Endodermal cell (in vitro differentiated cells): ENCODE measurements at regions not wholly inside any gene's neighbourhood (a gene's known extent, or its start where the extent isn't known, plus 50 kb on each side); places are given as distances from the start of the nearest gene placed in this dataset.
"Not testable (repeated sequence)": the region's sequence is repeated elsewhere in the genome, so short reads cannot be mapped to it uniquely, and the experiment has no call there.

Experiments
- DNase-seq: peaks from one replicate; pipeline ENCODE4 v3.0.0-alpha.2; 2017
- H3K27ac ChIP-seq: 2 replicates; pipeline ENCODE4 v1.5.1; 2013; ENCODE audit warnings: mild to moderate bottlenecking, low read depth, low read length, moderate library complexity
- H3K27me3 ChIP-seq: 2 replicates; pipeline ENCODE4 v1.6.1; 2013; ENCODE audit warnings: mild to moderate bottlenecking, low read length, moderate library complexity; ENCODE audit not compliant: insufficient read depth, control insufficient read depth, poor library complexity, severe bottlenecking
- H3K36me3 ChIP-seq: 2 replicates; pipeline ENCODE4 v1.7.0; 2013; ENCODE audit warnings: mild to moderate bottlenecking, low read length, moderate library complexity; ENCODE audit not compliant: control insufficient read depth, insufficient read depth
- H3K4me1 ChIP-seq: one replicate; pipeline ENCODE4 v1.7.0; 2013; ENCODE audit warnings: low read length; ENCODE audit not compliant: control insufficient read depth, insufficient read depth
- H3K4me3 ChIP-seq: 2 replicates; pipeline ENCODE4 v1.5.1; 2013; ENCODE audit warnings: mild to moderate bottlenecking, low read length, moderate library complexity
- H3K9ac ChIP-seq: 2 replicates; pipeline ENCODE4 v1.6.1; 2013; ENCODE audit warnings: mild to moderate bottlenecking, low read length, moderate library complexity; ENCODE audit not compliant: poor library complexity, severe bottlenecking; ENCODE audit errors: extremely low read depth
- H3K9me3 ChIP-seq: 2 replicates; pipeline ENCODE4 v1.6.1; 2013; ENCODE audit warnings: mild to moderate bottlenecking, low read length, moderate library complexity; ENCODE audit not compliant: control insufficient read depth
- H3K27ac Mint-ChIP-seq: 2 replicates; pipeline ENCODE4 v1.8.0; 2020; ENCODE audit warnings: mixed read lengths
- H3K27me3 Mint-ChIP-seq: 2 replicates; pipeline ENCODE4 v1.8.0; 2021; ENCODE audit warnings: mild to moderate bottlenecking, mixed read lengths; ENCODE audit not compliant: insufficient read depth
- H3K36me3 Mint-ChIP-seq: 2 replicates; pipeline ENCODE4 v1.8.0; 2020; ENCODE audit warnings: low read depth, mixed read lengths
- H3K4me1 Mint-ChIP-seq: 2 replicates; pipeline ENCODE4 v1.8.0; 2020; ENCODE audit warnings: mixed read lengths
- H3K4me3 Mint-ChIP-seq: 2 replicates; pipeline ENCODE4 v1.8.0; 2020; ENCODE audit warnings: mild to moderate bottlenecking, moderate library complexity, mixed read lengths
- H3K9me3 Mint-ChIP-seq: 2 replicates; pipeline ENCODE4 v1.8.0; 2020; ENCODE audit warnings: mild to moderate bottlenecking, mixed read lengths
- WGBS, 2 experiments: methylation state at CpG; one replicate each; pipeline versions ENCODE4 v1.1.5 to v1.1.7; 2013; ENCODE audit warnings: missing lambda C conversion rate in 2 of 2, mixed read lengths in 1 of 2; ENCODE audit not compliant: insufficient coverage in 1 of 2, insufficient read length in 1 of 2; 5-methylcytosine and 5-hydroxymethylcytosine counted together
- TF ChIP-seq, protein P1 (sequence below): fragments of 200-600 bp; sonication (generic); conservative IDR thresholded peaks from 2 replicates; pipeline ENCODE4 v1.5.0; 2021; ENCODE audit warnings: antibody characterized with exemption, mild to moderate bottlenecking

DNA sequence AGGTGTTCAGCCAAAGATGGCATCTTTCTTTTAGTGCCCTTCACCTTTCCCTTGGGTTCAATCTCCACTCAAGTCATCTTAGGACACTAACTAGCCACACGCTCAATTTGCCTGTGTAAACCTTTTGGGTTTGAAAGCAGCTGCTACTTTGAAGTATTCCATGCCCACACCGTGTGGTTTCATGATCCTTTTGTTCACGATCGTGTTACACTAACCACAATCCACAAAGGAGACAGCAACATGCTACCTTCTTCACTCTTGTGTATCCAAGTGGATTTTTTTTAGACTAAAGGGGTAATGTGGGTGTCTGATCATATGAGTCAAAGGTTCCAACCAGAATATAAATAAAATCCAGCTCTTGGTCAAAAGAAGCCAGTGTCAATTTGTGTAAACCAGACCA lies 122.7 kb upstream of the FAR2 start:
- Histone ChIP-seq H3K9ac (no peak overlapping the region), H3K9me3 (no peaks in the 10 kb centered on the region), H3K4me3 (no peak overlapping the region), H3K4me1 (no peaks in the 10 kb centered on the region), H3K36me3 (no peaks in the 10 kb centered on the region), H3K27me3 (no peaks in the 10 kb centered on the region), H3K27ac (no peak overlapping the region)
- TF ChIP-seq, protein P1, sequence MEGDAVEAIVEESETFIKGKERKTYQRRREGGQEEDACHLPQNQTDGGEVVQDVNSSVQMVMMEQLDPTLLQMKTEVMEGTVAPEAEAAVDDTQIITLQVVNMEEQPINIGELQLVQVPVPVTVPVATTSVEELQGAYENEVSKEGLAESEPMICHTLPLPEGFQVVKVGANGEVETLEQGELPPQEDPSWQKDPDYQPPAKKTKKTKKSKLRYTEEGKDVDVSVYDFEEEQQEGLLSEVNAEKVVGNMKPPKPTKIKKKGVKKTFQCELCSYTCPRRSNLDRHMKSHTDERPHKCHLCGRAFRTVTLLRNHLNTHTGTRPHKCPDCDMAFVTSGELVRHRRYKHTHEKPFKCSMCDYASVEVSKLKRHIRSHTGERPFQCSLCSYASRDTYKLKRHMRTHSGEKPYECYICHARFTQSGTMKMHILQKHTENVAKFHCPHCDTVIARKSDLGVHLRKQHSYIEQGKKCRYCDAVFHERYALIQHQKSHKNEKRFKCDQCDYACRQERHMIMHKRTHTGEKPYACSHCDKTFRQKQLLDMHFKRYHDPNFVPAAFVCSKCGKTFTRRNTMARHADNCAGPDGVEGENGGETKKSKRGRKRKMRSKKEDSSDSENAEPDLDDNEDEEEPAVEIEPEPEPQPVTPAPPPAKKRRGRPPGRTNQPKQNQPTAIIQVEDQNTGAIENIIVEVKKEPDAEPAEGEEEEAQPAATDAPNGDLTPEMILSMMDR = no peak
- DNase-seq = no peak
- no peaks in the 10 kb centered on the region for H3K27me3 Mint-ChIP-seq
- H3K36me3 Mint-ChIP-seq = no peaks in the 10 kb centered on the region
- H3K4me1 Mint-ChIP-seq = peaks cover 3% of the 10 kb centered on the region
- no peaks in the 10 kb centered on the region for H3K9me3 Mint-ChIP-seq
- no peak overlapping the region for H3K27ac Mint-ChIP-seq
- H3K4me3 Mint-ChIP-seq = no peak overlapping the region
- WGBS, 2 experiments = 66 to 100% methylated on average over 1 to 4 of the region's 4 CpGs

DNA sequence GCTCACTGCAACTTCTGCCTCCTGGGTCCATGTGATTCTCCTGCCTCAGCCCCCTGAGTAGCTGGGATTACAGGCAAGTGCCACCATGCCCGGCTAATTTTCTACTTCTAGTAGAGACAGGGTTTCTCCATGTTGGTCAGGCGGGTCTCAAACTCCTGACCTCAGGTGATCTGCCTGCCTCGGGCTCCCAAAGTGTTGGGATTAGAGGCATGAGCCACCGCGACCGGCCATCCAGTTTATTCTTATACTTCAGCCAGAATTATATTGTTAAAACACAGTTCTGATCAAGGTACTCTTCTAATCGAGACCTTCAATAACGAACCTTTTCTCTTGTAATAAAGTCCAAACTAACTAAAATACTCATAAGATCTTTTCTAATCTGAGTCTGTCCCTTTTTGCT lies 119.6 kb upstream of the FAR2 start:
- not testable (repeated sequence) for H3K4me1 ChIP-seq, H3K4me1 Mint-ChIP-seq, H3K27ac Mint-ChIP-seq, H3K4me3 ChIP-seq, H3K9me3 Mint-ChIP-seq, H3K27ac ChIP-seq, DNase-seq, H3K36me3 ChIP-seq, H3K4me3 Mint-ChIP-seq, H3K27me3 ChIP-seq, H3K36me3 Mint-ChIP-seq, H3K27me3 Mint-ChIP-seq, H3K9ac ChIP-seq, H3K9me3 ChIP-seq
- 86 to 92% methylated on average over 3 to 8 of the region's 8 CpGs for WGBS, 2 experiments

DNA sequence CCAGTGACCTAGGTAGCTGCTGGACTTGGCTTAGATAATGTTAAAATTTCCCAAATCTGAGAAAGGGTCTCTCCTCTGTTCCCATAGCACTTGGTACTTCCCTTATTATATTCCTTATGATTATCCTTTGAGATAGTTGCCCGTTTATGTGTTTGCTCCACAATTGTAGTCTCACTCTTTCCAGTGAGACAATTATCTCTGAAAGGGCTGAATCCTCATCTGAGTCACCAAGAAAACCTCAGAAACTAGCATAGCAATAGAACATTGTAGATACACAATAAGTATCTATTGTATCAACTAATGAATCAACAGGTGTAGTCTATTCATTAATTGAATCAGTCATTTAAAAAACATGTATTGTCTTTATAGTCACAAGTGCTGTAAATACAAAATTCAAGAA lies 119.1 kb upstream of the FAR2 start:
- Mint-ChIP-seq H3K4me3 (no peak overlapping the region), H3K9me3 (no peaks in the 10 kb centered on the region), H3K36me3 (no peaks in the 10 kb centered on the region), H3K27ac (no peak overlapping the region), H3K4me1 (no peaks in the 10 kb centered on the region), H3K27me3 (no peaks in the 10 kb centered on the region)
- H3K27ac ChIP-seq = no peak overlapping the region
- no peaks in the 10 kb centered on the region for H3K36me3 ChIP-seq
- no peak overlapping the region for H3K4me3 ChIP-seq
- no peaks in the 10 kb centered on the region for H3K27me3 ChIP-seq
- no peaks in the 10 kb centered on the region for H3K4me1 ChIP-seq
- TF ChIP-seq, protein P1 = no peak
- no peak overlapping the region for H3K9ac ChIP-seq
- H3K9me3 ChIP-seq = no peaks in the 10 kb centered on the region
- no peak for DNase-seq
- 93% methylated on average over 1 of the region's 1 CpG; no CpG with 5 or more reads in 1 of the 2 experiments for WGBS, 2 experiments

DNA sequence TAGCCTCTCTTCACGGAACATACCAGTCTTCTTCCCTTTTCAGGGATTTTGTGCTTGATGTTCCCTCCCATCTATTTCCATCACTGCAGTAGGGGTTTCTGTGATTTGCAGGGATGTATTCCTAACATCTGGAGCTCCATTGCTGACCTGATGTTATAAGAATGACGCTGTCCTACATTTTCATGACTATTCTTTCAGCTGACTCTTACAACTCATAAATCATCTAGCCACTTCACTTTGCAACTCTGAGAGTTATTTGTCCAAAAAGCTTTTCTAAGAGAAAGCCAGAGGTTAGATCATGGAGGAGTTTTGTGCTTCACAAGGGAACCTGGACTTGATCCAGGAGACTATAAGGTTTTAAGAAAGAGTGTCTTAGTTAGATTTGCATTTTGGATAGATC lies 116.6 kb upstream of the FAR2 start:
- Histone ChIP-seq H3K27me3 (no peaks in the 10 kb centered on the region), H3K4me3 (no peak overlapping the region), H3K27ac (no peak overlapping the region), H3K9me3 (no peaks in the 10 kb centered on the region), H3K4me1 (no peaks in the 10 kb centered on the region), H3K9ac (no peak overlapping the region), H3K36me3 (no peaks in the 10 kb centered on the region)
- no peak overlapping the region for H3K4me3 Mint-ChIP-seq
- no peaks in the 10 kb centered on the region for H3K4me1 Mint-ChIP-seq
- H3K27me3 Mint-ChIP-seq = no peaks in the 10 kb centered on the region
- H3K9me3 Mint-ChIP-seq = no peaks in the 10 kb centered on the region
- TF ChIP-seq, protein P1 = no peak
- DNase-seq = no peak
- H3K36me3 Mint-ChIP-seq = no peaks in the 10 kb centered on the region
- H3K27ac Mint-ChIP-seq = no peak overlapping the region
- 87 to 100% methylated on average over 2 of the region's 2 CpGs for WGBS, 2 experiments
